Hepatic stellate cell (primary cell): ENCODE measurements at regions not wholly inside any gene's neighbourhood (a gene's known extent, or its start where the extent isn't known, plus 50 kb on each side); places are given as distances from the start of the nearest gene placed in this dataset.
"Not testable (repeated sequence)": the region's sequence is repeated elsewhere in the genome, so short reads cannot be mapped to it uniquely, and the experiment has no call there.

ENCODE experiments used
- DNase-seq: peaks from one replicate; pipeline ENCODE4 v3.0.0; 2011; ENCODE audit warnings: low spot score

DNA sequence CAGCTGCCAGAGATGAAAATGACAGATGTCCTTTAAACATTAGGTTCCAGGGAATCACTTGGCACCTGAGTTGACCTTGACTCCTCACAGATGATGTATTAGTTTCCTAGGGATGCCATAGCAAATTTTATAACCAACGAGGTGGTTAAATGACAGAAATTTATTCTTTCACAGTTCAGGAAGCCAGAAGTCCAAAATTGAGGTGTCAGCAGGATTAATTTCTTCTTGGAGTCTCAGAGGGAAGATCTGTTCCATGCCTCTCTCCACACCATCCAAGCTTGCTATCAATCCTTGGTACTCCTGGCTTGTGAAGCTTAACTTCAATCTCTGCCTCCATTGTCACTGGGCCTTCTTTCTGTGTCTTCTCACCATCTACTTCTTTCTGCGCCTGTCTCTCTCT, 249.7 kb upstream of the BTG1 start:
- DNase-seq, result no peak

DNA sequence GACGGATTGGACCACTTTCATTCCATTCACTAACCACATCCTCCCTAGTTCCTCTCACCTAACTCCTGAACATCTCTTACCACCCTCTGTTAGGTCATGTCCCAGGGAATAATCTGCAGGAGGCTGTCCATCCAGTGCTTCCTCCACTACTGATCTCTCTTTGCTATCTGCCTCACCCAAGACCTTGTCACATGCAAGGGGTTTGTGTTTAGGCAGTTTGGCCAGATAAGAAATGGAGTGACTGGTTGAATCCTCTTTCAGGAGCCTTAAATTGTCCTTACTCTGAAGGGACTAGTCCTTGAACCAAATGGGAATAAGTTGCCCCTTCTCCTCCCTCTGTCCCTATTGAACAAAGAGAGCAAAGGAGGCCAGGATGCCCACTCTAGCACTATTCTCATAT, 249.2 kb upstream of the BTG1 start:
- no peak for DNase-seq

GRCh38 chr12:92393504-92393903, 247.9 kb upstream of the BTG1 start:
- no peak for DNase-seq

GRCh38 chr12:92391726-92392125, 246.1 kb upstream of the BTG1 start:
- not testable (repeated sequence) for DNase-seq

DNA sequence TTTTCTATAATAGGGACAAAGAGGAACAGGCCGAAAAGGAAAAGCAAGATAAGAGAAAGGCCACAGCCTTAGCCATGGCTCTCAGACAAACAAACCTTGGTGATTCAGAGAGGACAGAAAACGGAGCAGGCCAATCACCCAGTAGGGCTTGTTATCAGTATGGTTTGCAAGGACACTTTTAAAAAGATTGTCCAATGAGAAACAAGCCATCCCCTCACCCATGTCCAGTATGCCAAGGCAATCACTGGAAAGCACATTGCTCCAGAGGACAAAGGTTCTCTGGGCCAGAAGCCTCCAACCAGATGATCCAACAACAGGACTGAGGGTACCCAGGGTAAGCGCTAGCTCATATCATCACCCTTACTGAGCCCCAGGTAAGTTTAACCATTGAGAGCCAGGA, 243.8 kb upstream of the BTG1 start:
- DNase-seq, result no peak

GRCh38 chr12:92385296-92385695, 239.7 kb upstream of the BTG1 start:
- DNase-seq, result no peak

GRCh38 chr12:92384571-92384970, 238.9 kb upstream of the BTG1 start:
- no peak for DNase-seq

- DNase-seq, result no peak
These were observed 236.8 kb upstream of the BTG1 start for GRCh38 chr12:92382383-92382878.

DNA sequence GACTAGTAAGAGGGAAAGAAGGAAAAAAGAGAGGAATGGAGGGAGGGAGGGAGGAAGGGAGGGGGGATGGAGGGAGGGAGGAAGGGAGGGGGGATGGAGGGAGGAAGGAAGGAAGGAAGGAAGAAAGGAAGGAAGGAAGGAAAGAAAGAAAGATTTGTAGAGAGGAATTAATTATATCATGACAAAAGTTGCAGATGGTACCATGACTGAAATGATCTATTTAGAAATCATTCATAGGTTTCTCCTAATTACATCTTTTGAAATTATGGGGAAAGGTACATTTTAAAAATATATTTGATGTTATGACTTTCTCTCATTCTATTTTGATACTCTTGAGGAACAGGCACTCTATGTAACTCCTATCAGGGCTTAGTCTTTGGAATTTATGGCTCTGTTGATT, 236.2 kb upstream of the BTG1 start:
- no peak for DNase-seq

- no peak for DNase-seq
These were observed 233.2 kb upstream of the BTG1 start for GRCh38 chr12:92378682-92379479.

GRCh38 chr12:92375504-92375903, 229.9 kb upstream of the BTG1 start:
- DNase-seq, result not testable (repeated sequence)

GRCh38 chr12:92370828-92371227, 225.2 kb upstream of the BTG1 start:
- no peak for DNase-seq

DNA sequence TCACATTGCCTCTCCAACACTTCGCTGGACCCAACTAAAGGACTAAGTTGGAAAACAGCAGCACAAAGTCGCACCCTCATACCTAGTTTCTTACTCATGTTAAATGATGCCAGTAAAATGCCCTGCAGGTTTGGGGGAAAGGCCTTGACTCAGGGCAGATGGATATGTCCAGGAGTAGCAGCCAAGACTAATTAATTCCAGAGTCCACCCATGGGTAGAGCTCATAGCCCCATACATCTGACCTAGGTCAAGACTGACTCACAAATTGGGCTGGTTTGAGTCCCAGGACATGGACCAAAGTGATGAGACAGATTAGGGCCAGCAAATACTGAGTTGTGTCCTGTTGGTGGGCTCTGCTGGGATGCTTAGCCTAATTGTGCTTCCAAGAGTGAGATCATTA, 224.0 kb upstream of the BTG1 start:
- DNase-seq, result no peak

DNA sequence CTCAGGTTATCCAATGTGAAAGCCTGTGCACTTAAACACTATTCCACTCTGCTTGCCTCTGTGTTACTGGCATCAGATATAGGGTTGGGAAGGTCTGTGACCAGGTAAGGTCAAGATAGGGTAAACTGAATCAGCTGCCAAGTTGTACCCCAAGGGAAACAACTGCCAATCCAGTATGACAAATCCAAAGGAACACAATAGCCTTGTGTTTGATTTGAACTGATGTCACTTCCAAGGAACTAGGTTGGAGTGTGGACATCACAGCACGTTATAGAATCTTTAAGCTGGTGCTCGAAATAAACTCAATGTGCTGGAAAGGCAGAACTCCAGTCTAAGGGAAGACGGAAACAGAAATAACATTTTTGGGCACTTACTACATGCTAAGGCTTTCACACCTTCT, 223.4 kb upstream of the BTG1 start:
- no peak for DNase-seq

- no peak for DNase-seq
These were observed 220.2 kb upstream of the BTG1 start for GRCh38 chr12:92365836-92366235.

DNA sequence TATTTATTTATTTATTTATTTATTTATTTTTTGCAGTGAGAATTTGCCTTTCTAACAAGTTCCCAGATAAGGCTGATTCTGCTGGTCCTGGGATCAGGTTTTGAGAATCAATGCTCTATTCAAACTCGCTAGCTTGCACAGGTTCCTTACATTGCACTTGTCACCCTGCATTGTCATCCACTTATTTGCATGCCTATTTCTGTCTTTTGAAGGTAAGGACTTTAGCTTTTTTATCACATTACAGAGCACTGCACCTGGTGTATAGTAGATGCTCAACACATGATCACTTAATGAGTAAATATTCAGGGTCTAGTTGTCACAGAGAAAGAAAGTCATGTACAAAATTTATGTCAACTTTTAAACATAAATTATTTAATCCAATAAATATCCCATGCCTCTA, 219.7 kb upstream of the BTG1 start:
- DNase-seq, result no peak

DNA sequence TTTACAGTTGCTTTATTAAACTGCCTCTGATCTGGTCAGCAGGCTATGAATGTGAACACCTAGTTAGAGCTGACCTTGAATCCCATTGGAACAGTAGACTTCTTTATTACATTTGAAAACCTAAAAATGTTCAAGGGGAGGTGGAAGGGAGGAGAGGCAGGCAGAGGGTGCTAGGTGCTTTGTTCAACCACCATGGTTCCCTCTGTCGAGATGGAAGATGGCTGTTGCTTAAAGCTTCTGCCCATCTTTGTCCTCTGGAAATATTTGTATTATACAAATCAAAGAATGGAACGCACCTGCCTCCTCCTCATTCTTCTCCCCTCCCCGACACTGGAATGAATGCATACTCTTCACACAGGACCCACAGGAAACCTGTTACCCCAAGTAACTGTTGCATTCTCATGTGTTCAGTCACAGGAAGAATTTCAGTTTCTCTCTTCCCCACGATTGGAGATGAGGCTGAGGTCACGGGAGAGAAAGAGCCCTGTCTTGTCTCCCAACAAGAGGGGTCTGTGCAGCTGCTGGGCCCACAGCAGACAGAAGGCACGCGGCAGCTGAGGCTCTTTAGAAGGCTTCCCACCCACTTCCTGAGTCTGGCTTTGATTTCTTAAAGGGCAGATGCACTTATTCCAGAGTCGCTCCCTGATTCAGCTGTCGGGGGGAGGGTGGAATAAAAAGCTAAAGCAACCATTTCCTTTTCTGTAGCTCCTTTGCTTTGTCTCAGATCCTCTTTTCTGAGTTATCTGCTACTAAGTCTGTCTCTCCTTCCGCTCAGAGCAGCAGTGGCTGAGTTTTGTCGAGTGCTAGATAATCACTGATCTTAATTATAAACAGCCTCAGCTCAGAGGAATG, 217.9 kb upstream of the BTG1 start:
- peak; percentile 10 for DNase-seq

- DNase-seq, result no peak
These were observed 217.1 kb upstream of the BTG1 start for GRCh38 chr12:92362785-92363184.

- no peak for DNase-seq
These were observed 216.5 kb upstream of the BTG1 start for GRCh38 chr12:92362126-92362525.

DNA sequence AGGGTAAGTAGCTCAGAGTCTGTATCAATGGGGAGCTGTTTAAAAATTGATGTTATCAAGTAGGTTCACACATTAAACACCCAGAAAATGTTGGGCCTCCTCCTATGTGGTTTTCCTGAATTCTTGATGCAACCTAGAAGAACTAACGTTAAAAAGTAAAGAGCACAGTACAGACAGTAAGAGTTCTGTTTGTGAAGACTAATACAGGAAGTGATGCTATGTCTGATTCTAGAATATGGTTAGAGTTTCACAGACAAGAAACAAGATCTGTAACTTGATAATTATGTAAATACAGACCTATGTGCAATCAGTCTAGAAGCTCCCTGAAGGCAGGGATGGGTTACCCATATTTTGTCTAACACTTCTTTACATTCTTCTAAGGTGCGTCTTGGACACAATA, 214.9 kb upstream of the BTG1 start:
- DNase-seq, result no peak

DNA sequence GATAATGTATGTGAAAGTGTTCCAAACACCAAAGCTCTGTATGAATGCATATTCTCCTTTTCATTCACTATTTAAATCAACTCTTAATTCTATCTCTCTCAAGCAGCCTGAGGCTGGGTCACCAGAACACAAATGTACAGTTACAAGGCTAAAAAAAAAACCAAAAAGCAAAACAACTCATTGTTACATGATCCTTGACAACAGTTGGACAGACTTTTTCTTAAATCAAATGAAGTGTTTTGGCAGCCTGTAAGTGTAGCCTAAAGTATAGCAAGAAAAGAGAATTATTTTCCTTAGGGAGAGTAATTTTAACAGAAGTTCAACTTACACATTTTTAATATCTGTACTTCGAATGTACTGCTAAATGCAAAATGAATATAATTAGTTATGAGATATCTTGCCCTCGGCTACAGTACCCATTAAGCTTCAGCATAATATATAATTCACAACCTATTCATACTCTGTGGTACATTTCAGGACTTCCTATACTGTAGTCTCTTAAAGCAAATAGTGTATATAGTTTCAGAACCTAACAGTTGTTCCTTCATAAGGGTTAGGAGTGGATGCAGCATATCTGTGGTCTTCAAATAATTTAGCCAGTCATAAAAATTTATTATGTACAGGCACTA, 214.0 kb upstream of the BTG1 start:
- no peak for DNase-seq

- no peak for DNase-seq
These were observed 212.1 kb upstream of the BTG1 start for GRCh38 chr12:92357584-92358261.
